HEK293T (cell line): ENCODE measurements at regions not wholly inside any gene's neighbourhood (a gene's known extent, or its start where the extent isn't known, plus 50 kb on each side); places are given as distances from the start of the nearest gene placed in this dataset.

Experiments used
- CTCF ChIA-PET: fragments of 350-600 bp; formaldehyde crosslinking; extraction: SDS; loops from one replicate; lab custom pipeline; 2021; ENCODE audit warnings: antibody characterized with exemption, inconsistent platforms; lab: Yijun Ruan, JAX
- POLR2A ChIA-PET: fragments of 350-600 bp; formaldehyde crosslinking; extraction: SDS; loops from one replicate; lab custom pipeline; 2020; ENCODE audit warnings: antibody characterized with exemption, inconsistent platforms; lab: Yijun Ruan, JAX
- DNase-seq: peaks from one replicate; pipeline ENCODE4 v3.0.0; 2012; ENCODE audit warnings: mixed read lengths; ENCODE audit errors: extremely low spot score
- ARNT ChIP-seq: fragments of 450-650 bp; IDR thresholded peaks from 2 replicates; pipeline ENCODE4 v1.6.1; 2017; ENCODE audit warnings: mild to moderate bottlenecking
- BHLHE40 ChIP-seq: fragments of 450-650 bp; IDR thresholded peaks from 2 replicates; pipeline ENCODE4 v1.6.1; 2016; ENCODE audit warnings: mild to moderate bottlenecking, moderate library complexity, borderline replicate concordance
- CTBP1 ChIP-seq: fragments of 450-650 bp; IDR thresholded peaks from 2 replicates; pipeline ENCODE4 v1.6.1; 2016; ENCODE audit warnings: borderline replicate concordance
- ELF4 ChIP-seq: fragments of 450-650 bp; IDR thresholded peaks from 2 replicates; pipeline ENCODE4 v1.6.1; 2017; ENCODE audit warnings: antibody characterized with exemption
- FOXA1 ChIP-seq: fragments of 450-650 bp; IDR thresholded peaks from 2 replicates; pipeline ENCODE4 v1.6.1; 2016; ENCODE audit warnings: mild to moderate bottlenecking
- FOXK2 ChIP-seq: fragments of 450-650 bp; IDR thresholded peaks from 2 replicates; pipeline ENCODE4 v1.6.1; 2016; ENCODE audit warnings: mild to moderate bottlenecking
- FOXM1 ChIP-seq: fragments of 450-650 bp; IDR thresholded peaks from 2 replicates; pipeline ENCODE4 v1.6.1; 2017; ENCODE audit warnings: mild to moderate bottlenecking, borderline replicate concordance
- HDGF ChIP-seq: fragments of 450-650 bp; IDR thresholded peaks from 2 replicates; pipeline ENCODE4 v1.6.1; 2017; ENCODE audit warnings: antibody characterized with exemption, borderline replicate concordance
- L3MBTL2 ChIP-seq: fragments of 450-650 bp; conservative IDR thresholded peaks from 2 replicates; pipeline ENCODE4 v1.6.1; 2016; ENCODE audit warnings: mild to moderate bottlenecking
- LEF1 ChIP-seq: fragments of 450-650 bp; IDR thresholded peaks from 2 replicates; pipeline ENCODE4 v1.6.1; 2017; ENCODE audit warnings: mild to moderate bottlenecking, borderline replicate concordance
- NFRKB ChIP-seq: fragments of 450-650 bp; IDR thresholded peaks from 2 replicates; pipeline ENCODE4 v1.6.1; 2016; ENCODE audit warnings: mild to moderate bottlenecking, moderate library complexity
- SP1 ChIP-seq: fragments of 450-650 bp; IDR thresholded peaks from 2 replicates; pipeline ENCODE4 v1.6.1; 2017
- SUZ12 ChIP-seq: fragments of 450-650 bp; IDR thresholded peaks from 2 replicates; pipeline ENCODE4 v1.6.1; 2016; ENCODE audit warnings: mild to moderate bottlenecking
- TARDBP ChIP-seq: fragments of 450-650 bp; IDR thresholded peaks from 2 replicates; pipeline ENCODE4 v1.6.1; 2016
- ZNF384 ChIP-seq: fragments of 450-650 bp; IDR thresholded peaks from 2 replicates; pipeline ENCODE4 v1.6.1; 2016
- TF ChIP-seq, protein P1 (sequence below): fragments of 450-650 bp; IDR thresholded peaks from 2 replicates; pipeline ENCODE4 v1.6.1; 2016

DNA sequence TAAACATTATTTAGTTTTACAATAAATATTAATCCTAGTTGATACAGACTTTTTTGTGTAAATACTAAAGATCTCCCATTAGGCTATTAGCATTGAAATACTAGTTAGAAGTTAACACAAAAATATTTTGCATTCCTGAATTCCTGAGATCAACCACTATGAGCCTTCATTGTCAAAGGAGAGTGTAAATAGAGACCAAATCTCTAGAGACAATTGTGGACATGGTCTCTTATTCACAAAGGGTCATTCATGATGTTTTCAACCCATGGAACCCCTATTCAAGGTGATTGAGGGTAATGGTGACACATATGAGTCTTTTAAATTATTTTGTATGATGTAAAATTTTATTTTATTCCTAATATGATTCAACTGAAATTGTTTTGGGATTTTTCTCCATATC, 1454.8 kb upstream of the LRRTM3 start:
- ChIA-PET CTCF (no interaction called here), POLR2A (no interaction called here)
- no peak for DNase-seq
- no peak for TF ChIP-seq FOXK2

DNA sequence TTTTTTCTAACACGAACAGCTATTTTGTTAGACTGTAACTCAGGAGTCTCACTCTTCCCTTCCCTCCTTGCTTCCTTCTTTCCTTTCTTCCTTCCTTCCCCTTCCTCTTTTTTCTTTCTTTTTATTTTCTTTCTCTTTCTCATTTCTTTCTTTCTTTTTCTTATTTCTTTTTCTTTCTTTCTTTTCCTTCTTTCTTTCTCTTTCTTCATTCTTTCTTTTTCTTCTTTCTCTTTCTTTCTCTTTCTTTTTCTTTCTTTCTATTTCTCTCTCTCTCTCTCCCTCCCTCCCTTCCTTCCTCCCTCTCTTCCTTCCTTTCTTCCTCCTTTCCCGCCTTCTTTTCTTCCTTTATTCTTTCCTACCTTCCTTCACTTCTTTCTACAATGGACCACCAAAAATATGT, 1443.0 kb upstream of the LRRTM3 start:
- TF ChIP-seq SUZ12 (no peak), TARDBP (no peak), FOXM1 (no peak), FOXK2 (no peak), ZNF384 (no peak), HDGF (no peak), LEF1 (no peak), L3MBTL2 (no peak), NFRKB (no peak), CTBP1 (no peak), FOXA1 (no peak), ARNT (no peak), ELF4 (no peak), BHLHE40 (no peak), SP1 (no peak)
- TF ChIP-seq, protein P1, sequence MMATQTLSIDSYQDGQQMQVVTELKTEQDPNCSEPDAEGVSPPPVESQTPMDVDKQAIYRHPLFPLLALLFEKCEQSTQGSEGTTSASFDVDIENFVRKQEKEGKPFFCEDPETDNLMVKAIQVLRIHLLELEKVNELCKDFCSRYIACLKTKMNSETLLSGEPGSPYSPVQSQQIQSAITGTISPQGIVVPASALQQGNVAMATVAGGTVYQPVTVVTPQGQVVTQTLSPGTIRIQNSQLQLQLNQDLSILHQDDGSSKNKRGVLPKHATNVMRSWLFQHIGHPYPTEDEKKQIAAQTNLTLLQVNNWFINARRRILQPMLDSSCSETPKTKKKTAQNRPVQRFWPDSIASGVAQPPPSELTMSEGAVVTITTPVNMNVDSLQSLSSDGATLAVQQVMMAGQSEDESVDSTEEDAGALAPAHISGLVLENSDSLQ: no peak
- ChIA-PET POLR2A (no interaction called here), CTCF (no interaction called here)
- no peak for DNase-seq

DNA sequence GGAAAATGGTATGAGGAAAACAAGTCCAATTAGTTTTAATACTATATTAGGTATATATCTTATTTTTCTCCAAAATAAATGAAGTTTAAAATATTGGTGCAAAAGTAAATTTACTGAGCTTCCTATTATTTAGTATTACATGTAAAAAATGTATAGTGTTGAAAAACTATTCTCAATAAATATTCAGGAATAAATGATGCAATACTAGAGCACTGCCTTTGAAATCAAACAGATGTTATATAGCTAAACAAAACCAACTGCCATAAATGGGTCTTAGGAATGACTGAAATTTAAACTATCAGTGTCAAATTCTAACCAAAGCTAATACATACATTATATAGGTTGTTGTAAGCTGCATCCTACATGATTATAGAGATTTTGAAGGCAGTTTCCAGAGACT, 1434.0 kb upstream of the LRRTM3 start:
- ChIA-PET POLR2A (no interaction called here), CTCF (no interaction called here)
- no peak for DNase-seq
- no peak for TF ChIP-seq SUZ12
- TF ChIP-seq LEF1: no peak
- TF ChIP-seq SP1: no peak
- TF ChIP-seq ZNF384: no peak
- TF ChIP-seq, protein P1: no peak
- TF ChIP-seq CTBP1: no peak

DNA sequence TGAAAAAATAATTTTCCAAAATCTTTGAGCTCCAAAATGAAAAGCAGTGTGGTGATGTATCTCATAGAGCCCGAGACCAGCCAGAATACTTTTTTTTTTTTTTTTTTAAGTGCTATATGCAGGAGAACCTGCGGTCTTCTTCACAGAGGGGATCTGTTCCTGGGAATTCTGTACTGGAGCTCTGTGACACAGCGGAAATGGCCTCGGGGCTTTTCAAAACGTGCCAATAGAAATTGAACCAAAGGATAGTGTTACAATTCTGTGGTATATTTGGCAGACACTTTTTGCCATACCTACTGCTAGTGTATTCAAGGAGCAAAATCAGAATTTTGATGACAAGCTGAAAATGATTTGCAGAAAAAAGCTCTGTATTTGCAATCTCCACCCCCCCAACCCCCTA, 1429.3 kb upstream of the LRRTM3 start:
- CTCF ChIA-PET: no interaction called here
- DNase-seq: no peak
- POLR2A ChIA-PET: no interaction called here
- TF ChIP-seq ELF4 (no peak), TARDBP (no peak), LEF1 (no peak)
- TF ChIP-seq, protein P1: no peak

DNA sequence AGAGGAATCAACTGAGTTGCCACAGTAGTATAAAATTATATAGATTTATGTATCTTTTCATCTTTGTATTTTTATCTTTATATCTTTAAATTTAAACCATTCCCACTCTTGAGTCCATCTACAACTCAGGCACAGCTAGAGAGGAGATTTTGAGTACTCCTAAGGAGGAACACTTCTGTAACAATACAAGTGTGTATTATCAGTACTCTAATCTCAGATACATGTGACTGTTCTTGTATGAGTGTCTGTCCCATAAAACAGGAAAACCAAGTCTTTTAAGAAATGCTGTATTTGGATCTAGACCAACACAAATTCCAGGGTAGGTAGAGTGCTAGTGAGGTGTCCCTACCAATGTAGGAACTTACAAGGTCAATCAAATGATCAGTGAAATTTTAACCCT, 1428.0 kb upstream of the LRRTM3 start:
- no peak for DNase-seq
- no peak for TF ChIP-seq FOXM1
- TF ChIP-seq CTBP1: no peak
- no peak for TF ChIP-seq NFRKB
- TF ChIP-seq FOXA1: no peak
- no peak for TF ChIP-seq LEF1
- no peak for TF ChIP-seq SP1
- no peak for TF ChIP-seq SUZ12
- no peak for TF ChIP-seq HDGF
- no peak for TF ChIP-seq ELF4
- ChIA-PET CTCF (no interaction called here), POLR2A (no interaction called here)

DNA sequence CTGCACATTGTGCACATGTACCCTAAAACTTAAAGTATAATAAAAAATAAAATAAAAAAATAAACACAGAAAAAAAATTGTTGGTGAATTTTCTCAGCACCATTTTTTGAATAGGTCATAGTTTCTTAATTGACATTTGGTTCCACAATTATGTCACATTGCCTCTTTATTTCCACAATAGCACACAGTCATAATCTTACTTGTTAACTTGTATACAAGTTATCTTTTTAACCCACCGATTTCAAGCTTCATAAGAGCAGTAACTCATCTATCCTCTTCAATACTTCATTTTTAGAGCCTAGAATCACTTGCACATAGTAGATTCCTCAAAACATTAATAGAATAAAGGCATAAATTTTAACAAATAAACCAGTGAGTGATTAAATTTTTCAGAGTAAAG, 1425.1 kb upstream of the LRRTM3 start:
- CTCF ChIA-PET: no interaction called here
- no peak for DNase-seq
- POLR2A ChIA-PET: no interaction called here
- TF ChIP-seq SUZ12 (no peak), HDGF (no peak), LEF1 (no peak), SP1 (no peak), ARNT (no peak), ZNF384 (no peak)

DNA sequence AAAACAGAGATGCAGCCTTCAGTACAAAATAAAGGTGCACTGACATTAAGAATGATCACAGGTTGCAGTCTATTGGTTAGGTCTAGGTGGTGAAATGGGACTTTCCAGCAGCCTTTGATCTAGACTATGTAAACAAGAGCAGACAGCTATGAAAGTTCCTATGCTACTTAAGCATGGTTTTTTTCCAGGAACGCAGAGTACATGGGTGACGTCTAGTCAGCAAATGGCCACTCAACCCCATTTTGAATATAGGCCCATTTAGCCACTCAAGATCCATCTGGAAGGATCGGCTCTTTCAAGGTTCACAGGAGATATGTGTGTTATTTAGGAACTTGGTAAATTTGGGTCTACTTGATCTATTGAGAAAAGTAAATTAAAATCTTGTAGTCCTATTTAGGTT, 1424.6 kb upstream of the LRRTM3 start:
- DNase-seq: no peak
- TF ChIP-seq HDGF: no peak
- no peak for TF ChIP-seq FOXK2
- no peak for TF ChIP-seq LEF1
- no peak for TF ChIP-seq SUZ12
- TF ChIP-seq, protein P1: no peak
- TF ChIP-seq BHLHE40: no peak
- no peak for TF ChIP-seq TARDBP
- TF ChIP-seq SP1: no peak
- no peak for TF ChIP-seq ARNT
- TF ChIP-seq L3MBTL2: no peak
- POLR2A ChIA-PET: no interaction called here
- CTCF ChIA-PET: no interaction called here
